AG04449 (cell line): ENCODE measurements at regions not wholly inside any gene's neighbourhood (a gene's known extent, or its start where the extent isn't known, plus 50 kb on each side); places are given as distances from the start of the nearest gene placed in this dataset.

Experiments used
- CTCF ChIA-PET: fragments of 350-600 bp; formaldehyde crosslinking; extraction: SDS; loops from one replicate; lab custom pipeline; 2021; ENCODE audit warnings: antibody characterized with exemption; lab: Yijun Ruan, JAX
- POLR2A ChIA-PET: fragments of 400-600, 350-600 bp; formaldehyde crosslinking; extraction: SDS; loops from one replicate; lab custom pipeline; 2020; ENCODE audit warnings: antibody characterized with exemption, inconsistent platforms; lab: Yijun Ruan, JAX
- DNase-seq: peaks from one replicate; pipeline ENCODE4 v3.0.0-alpha.2; 2010; ENCODE audit warnings: low read depth, low spot score
- H3K4me3 ChIP-seq: 2 replicates; pipeline ENCODE4 v1.5.1; 2011; ENCODE audit warnings: low read depth, mild to moderate bottlenecking, control low read depth, low read length
- CTCF ChIP-seq: IDR thresholded peaks from one replicate; pipeline ENCODE4 v1.5.1; 2011; ENCODE audit warnings: mild to moderate bottlenecking, moderate library complexity, low read length, control low read depth, inconsistent platforms; ENCODE audit not compliant: insufficient read depth; ENCODE audit errors: missing control alignments

GRCh38 chr6:47156196-47156595, 114.1 kb upstream of the ADGRF1 start:
- no peak for DNase-seq
- ChIA-PET CTCF (interaction anchor here (2.7 kb wide), 1 partner anchor 11 kb away, joined by 10 read pairs; no protein-coding TSS in a partner anchor), POLR2A (no interaction called here)
- no peak overlapping the region for H3K4me3 ChIP-seq
- TF ChIP-seq CTCF = no peak

- no peak for TF ChIP-seq CTCF
- POLR2A ChIA-PET = no interaction called here
- CTCF ChIA-PET = interaction anchor here (2.3 kb wide), 1 partner anchor 55 kb away, joined by 5 read pairs; no protein-coding TSS in a partner anchor
Measured at GRCh38 chr6:47153404-47153755, 111.2 kb upstream of the ADGRF1 start.

GRCh38 chr6:47152666-47153403, 110.7 kb upstream of the ADGRF1 start:
- ChIA-PET CTCF (interaction anchor here (2.3 kb wide), 1 partner anchor 55 kb away, joined by 5 read pairs; no protein-coding TSS in a partner anchor), POLR2A (no interaction called here)
- no peak for DNase-seq
- H3K4me3 ChIP-seq = no peak overlapping the region
- no peak for TF ChIP-seq CTCF

More at GRCh38 chr6:47153404-47153755, 111.2 kb upstream of the ADGRF1 start:
- no peak overlapping the region for H3K4me3 ChIP-seq
- DNase-seq = no peak

- DNase-seq = no peak
- POLR2A ChIA-PET = no interaction called here
- H3K4me3 ChIP-seq = no peak overlapping the region
- TF ChIP-seq CTCF = no peak
- CTCF ChIA-PET = no interaction called here
Measured at GRCh38 chr6:47151232-47151898, 109.2 kb upstream of the ADGRF1 start.

GRCh38 chr6:47149554-47149953, 107.4 kb upstream of the ADGRF1 start:
- DNase-seq = no peak
- no peak for TF ChIP-seq CTCF
- no peak overlapping the region for H3K4me3 ChIP-seq
- ChIA-PET POLR2A (no interaction called here), CTCF (no interaction called here)

- H3K4me3 ChIP-seq = no peak overlapping the region
- no peak for DNase-seq
- POLR2A ChIA-PET = no interaction called here
- TF ChIP-seq CTCF = no peak
- CTCF ChIA-PET = no interaction called here
Measured at GRCh38 chr6:47149066-47149465, 106.9 kb upstream of the ADGRF1 start.
